NCI-H524 treated with DMSO at 0.1 percent for 48 hours (cell line): ENCODE measurements at regions not wholly inside any gene's neighbourhood (a gene's known extent, or its start where the extent isn't known, plus 50 kb on each side); places are given as distances from the start of the nearest gene placed in this dataset.
"Not testable (repeated sequence)": the region's sequence is repeated elsewhere in the genome, so short reads cannot be mapped to it uniquely, and the experiment has no call there.

Source experiments
- DNase-seq: peaks from one replicate; lab custom pipeline; 2025; lab: John Stamatoyannopoulos, UW

DNA sequence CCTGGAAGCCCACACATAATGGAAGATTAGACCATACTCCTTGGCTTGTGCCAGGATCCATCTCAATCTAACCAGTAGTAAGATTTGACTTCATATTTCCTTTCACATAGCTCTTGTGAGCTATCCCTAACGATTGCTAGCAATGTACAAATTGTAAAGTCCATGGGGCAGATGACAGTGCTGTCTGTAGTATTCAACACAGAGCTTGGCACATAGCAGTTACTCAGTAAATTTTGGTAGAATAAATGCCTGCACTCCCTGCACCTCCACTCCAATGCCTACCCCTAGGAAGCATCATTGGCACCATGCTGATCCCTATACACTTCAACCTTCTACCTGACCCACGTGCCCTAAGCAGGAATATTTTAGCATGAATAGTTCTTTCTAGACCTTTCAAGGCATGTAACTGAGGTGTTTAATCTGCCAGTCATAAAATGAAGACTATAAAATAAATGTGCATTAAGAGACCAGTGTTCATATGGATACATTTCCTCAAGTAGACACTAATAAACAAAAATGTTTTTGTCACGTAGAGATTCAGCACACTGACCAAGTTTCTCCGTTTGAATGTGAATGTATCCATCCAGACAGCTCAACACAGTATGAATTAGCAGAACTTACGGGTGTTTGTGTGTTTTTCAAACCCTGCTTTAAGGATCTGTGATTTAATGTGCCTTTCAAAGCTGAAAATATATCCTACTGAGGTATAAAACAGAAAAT is 98.8 kb downstream of the BMP4 start:
- DNase-seq = no peak

- DNase-seq = no peak
These were observed 101.1 kb downstream of the BMP4 start for GRCh38 chr14:53855574-53855973.

DNA sequence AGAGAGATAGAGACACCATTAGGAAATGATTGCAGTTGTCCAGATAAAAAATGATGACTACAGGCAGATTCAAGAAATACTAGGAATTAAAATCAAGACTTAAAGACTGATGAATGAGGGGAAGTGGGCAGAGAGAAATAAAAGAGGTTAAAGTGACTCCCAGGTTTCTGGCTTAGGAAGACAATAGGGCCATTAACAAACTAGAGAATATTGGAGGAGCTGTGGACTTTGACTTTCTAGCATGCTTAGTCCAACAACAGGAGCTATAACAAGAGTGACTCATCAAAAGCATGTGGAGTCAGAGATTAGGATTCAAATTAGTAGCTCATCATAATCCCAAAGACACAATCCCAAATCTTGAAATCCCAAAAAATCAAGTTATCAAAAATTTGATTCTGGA is 101.5 kb downstream of the BMP4 start:
- DNase-seq = no peak

DNA sequence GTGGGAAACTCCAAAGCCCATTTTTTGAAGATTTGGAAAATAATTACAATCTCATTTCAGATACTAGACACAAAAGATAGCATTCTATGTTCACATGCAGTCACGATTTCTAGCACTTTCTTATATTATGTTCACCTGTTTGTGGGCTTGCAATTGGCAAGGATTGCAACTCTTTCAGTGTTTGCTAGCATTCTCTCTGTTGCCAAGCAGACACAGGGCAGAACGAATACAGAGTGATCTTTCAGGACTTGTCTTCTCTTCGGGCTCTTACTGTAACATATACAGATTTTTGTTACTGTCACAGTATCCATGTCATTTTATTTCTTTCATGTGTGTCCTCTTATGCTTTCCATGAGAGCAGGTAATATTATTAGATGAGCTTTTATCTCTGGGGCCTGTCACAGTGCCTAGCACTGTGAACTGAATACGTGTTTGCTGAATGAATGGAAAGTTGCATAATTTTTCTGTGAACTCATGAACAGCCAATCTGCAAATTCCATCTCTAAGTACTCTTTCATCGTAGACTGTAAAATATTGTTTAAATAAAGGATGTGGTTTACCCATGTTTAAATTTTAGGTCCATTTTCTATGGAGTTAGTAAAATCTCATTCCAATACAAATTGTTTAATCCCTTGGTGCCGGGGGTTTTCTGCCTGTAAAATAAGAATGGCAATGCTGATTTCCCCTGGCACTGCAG is 105.1 kb downstream of the BMP4 start:
- DNase-seq = no peak

- DNase-seq = no peak
These were observed 105.8 kb downstream of the BMP4 start for GRCh38 chr14:53850714-53851296.

DNA sequence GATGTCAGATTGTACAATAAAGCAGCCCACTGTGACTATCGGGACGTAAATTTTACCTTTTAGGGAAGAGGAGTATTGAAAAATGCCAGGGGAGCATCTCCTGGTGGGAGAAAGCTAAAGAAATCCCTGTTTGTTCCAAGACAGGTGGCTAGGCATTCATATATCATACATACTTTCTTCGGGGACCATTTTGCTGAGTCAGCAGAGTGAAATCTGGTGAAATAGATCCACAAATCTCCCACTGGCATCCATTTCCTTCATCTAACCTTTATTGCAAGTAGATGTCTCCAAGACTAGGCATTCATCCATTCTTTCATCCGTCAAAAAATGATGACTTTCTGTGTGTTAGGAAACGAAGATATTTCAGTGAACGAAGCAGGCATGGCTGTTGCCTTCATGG is 107.1 kb downstream of the BMP4 start:
- DNase-seq = no peak

DNA sequence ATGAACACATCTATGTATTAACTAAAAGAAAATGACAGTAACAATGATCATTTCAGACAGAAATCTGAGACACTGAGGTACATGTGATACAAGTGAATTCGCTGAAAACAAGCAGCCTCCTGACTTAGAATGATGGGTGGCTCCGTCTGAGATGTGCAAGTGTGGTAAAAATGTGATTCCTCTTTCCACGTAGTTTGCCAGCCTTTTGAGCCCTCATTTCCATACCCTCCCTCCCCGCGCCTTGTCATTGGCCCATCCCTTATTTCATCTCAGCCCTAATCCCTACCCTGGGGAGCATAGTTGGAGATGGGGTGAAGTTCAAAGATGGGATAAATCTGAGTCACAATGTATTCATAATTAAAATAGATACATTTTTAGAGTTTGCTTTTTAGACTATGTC is 107.8 kb downstream of the BMP4 start:
- DNase-seq = no peak

DNA sequence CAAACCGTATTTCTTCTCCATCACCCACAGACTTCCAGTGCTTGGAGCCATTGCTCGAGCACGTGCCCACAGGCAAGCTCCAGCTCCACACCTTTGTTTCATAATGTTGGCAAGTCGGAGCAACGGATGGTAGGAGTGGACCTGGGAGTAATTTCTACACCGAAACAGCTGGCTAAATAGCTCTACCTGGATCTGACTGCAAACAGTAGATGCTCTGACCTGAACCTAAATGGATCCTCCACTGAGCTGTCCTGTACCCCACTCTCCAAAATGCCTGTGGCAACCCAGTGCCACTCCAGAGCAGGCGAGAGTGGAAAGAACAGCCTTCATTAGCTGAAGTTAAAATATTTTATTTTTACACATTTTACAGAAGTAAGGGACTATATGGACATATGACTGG is 108.7 kb downstream of the BMP4 start:
- DNase-seq = no peak

DNA sequence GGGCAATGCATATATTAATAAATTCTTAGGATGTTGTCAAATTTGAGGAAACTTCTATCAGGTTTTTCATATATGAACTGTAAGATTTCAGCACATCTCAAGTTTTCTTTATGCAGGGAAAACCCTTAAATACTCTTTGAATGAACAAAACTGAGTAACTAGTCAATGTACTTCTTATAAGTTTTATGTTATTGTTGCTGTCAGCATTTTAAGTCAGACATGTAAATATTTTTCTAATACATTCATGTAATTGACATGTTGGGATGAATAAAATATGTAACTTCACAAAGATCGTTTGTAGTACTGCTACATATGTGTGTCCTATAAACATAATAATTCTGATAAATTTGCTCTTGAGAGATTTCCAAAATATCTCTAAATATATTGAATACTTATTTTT is 109.6 kb downstream of the BMP4 start:
- DNase-seq = no peak

GRCh38 chr14:53845813-53846693 is 110.6 kb downstream of the BMP4 start:
- no peak for DNase-seq

- DNase-seq = no peak
These were observed 113.7 kb downstream of the BMP4 start for GRCh38 chr14:53842938-53843337.

GRCh38 chr14:53841109-53842099 is 115.2 kb downstream of the BMP4 start:
- no peak for DNase-seq

- no peak for DNase-seq
These were observed 116.2 kb downstream of the BMP4 start for GRCh38 chr14:53840444-53840843.

- DNase-seq = no peak
These were observed 118.3 kb downstream of the BMP4 start for GRCh38 chr14:53838374-53838773.

- DNase-seq = not testable (repeated sequence)
These were observed 119.0 kb downstream of the BMP4 start for GRCh38 chr14:53837656-53838055.

GRCh38 chr14:53836551-53836950 is 120.1 kb downstream of the BMP4 start:
- no peak for DNase-seq

- DNase-seq = no peak
These were observed 127.8 kb downstream of the BMP4 start for GRCh38 chr14:53828820-53829219.

- no peak for DNase-seq
These were observed 132.6 kb downstream of the BMP4 start for GRCh38 chr14:53824061-53824460.

DNA sequence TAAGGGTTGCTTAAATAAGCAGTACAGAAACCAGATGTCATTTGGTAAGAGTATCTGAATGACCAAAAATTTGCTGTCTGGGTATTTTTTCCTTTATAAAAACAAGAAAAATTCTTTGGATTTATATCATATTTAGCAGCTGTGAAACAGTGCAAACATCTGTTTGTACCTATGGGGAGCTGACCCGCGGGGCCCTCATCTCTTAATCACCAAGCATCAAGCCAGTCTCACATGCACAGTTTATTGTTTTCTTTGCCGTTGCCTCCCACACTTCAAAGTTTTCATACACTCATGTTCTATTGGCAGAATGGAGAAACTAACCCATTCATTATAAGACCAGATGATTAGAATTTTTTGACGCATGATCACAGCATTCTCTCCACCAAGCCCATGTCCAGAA is 142.2 kb downstream of the BMP4 start:
- no peak for DNase-seq

- DNase-seq = no peak
These were observed 146.4 kb downstream of the BMP4 start for GRCh38 chr14:53810221-53810620.

- DNase-seq = no peak
These were observed 148.6 kb downstream of the BMP4 start for GRCh38 chr14:53808042-53808441.
